Small intestine (tissue), 7 donors: ENCODE measurements at regions not wholly inside any gene's neighbourhood (a gene's known extent, or its start where the extent isn't known, plus 50 kb on each side); places are given as distances from the start of the nearest gene placed in this dataset.

Experiments used
- DNase-seq, 2 donors: peaks; one replicate each; pipeline versions ENCODE4 v3.0.0 to v3.0.0-alpha.2; 2013
- FAIRE-seq: peaks from 2 replicates; lab custom pipeline; 2012; peaks lifted over from hg19 to GRCh38; lab: Jason Lieb, UNC
- H3K27ac ChIP-seq, 3 donors: one replicate each; pipeline ENCODE4 v1.5.1; 2013; ENCODE audit warnings: low read length in 2 of 3, mild to moderate bottlenecking in 2 of 3, control low read depth in 1 of 3, inconsistent platforms in 1 of 3, low read depth in 1 of 3, moderate library complexity in 1 of 3
- H3K27me3 ChIP-seq, 3 donors: one replicate each; pipeline ENCODE4 v1.6.1; 2013; ENCODE audit warnings: low read length in 3 of 3, inconsistent platforms in 1 of 3; ENCODE audit not compliant: control insufficient read depth in 3 of 3, insufficient read depth in 3 of 3
- H3K36me3 ChIP-seq, 3 donors: one replicate each; pipeline ENCODE4 v1.6.1; 2013; ENCODE audit warnings: low read length in 3 of 3, inconsistent platforms in 1 of 3, low read depth in 1 of 3, mild to moderate bottlenecking in 1 of 3, moderate library complexity in 1 of 3; ENCODE audit not compliant: control insufficient read depth in 3 of 3, insufficient read depth in 2 of 3
- H3K4me1 ChIP-seq, 3 donors: one replicate each; pipeline ENCODE4 v1.6.1; 2013; ENCODE audit warnings: low read length in 2 of 3, inconsistent platforms in 1 of 3, low read depth in 1 of 3, mild to moderate bottlenecking in 1 of 3, moderate library complexity in 1 of 3; ENCODE audit not compliant: control insufficient read depth in 3 of 3, insufficient read depth in 2 of 3
- H3K4me3 ChIP-seq, 3 donors: one replicate each; pipeline ENCODE4 v1.5.1; 2013; ENCODE audit warnings: low read length in 3 of 3, control low read depth in 1 of 3, inconsistent platforms in 1 of 3, low read depth in 1 of 3, mild to moderate bottlenecking in 1 of 3, moderate library complexity in 1 of 3
- H3K9me3 ChIP-seq, 2 donors: one replicate each; pipeline ENCODE4 v1.6.1; 2013; ENCODE audit warnings: low read depth in 1 of 2, low read length in 1 of 2; ENCODE audit not compliant: control insufficient read depth in 2 of 2, insufficient read depth in 1 of 2
- WGBS, 3 donors: extraction: QIAGEN DNeasy Blood & Tissue Kit; methylation state at CpG; one replicate each; pipeline ENCODE4 v1.1.7; 2013; 5-methylcytosine and 5-hydroxymethylcytosine counted together
- donor health status: healthy with polysubstance abuse.
- donor health status: control.
- donor health status: control.
- donor health status: Bipolar disorder and iron deficiency.
- donor health status: healthy.

DNA sequence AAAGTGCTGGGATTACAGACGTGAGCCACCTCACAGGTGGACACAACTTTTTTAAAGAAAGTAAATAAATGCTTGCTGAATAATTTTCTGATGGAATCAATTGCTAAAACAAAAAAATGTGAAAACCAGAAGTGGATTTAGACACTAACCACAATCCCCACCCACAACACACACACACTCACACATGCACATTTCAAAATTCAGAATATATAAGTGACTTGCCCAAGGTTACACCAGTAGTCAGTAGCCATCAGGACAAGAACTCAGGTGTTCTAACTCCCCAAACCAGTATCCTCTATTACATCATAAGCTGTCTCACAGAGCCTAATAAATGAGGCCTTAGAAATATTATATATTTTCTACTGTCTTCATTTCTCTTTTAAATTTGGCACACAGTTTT is 1923.6 kb upstream of the PIK3C3 start:
- no peak for FAIRE-seq
- H3K4me3 ChIP-seq = no peak overlapping the region
- no peaks in the 10 kb centered on the region for H3K27me3 ChIP-seq

GRCh38 chr18:40019797-40020392 is 1935.1 kb upstream of the PIK3C3 start:
- FAIRE-seq (no peak), DNase-seq (no peak)
- WGBS, 3 donors = 46 to 72% (median 49%) methylated on average over 2 of the region's 2 CpGs
- Histone ChIP-seq H3K27ac (no peak overlapping the region), H3K27me3 (no peaks in the 10 kb centered on the region), H3K4me1 (no peaks in the 10 kb centered on the region), H3K9me3 (no peaks in the 10 kb centered on the region), H3K36me3 (no peaks in the 10 kb centered on the region), H3K4me3 (no peak overlapping the region)

More for the DNA sequence above, 1923.6 kb upstream of the PIK3C3 start:
- no peak overlapping the region for H3K27ac ChIP-seq
- WGBS, 3 donors = 41 to 69% (median 56%) methylated on average over 1 of the region's 1 CpG
- no peaks in the 10 kb centered on the region for H3K36me3 ChIP-seq
- H3K9me3 ChIP-seq = no peaks in the 10 kb centered on the region
- no peak for DNase-seq
- H3K4me1 ChIP-seq = no peaks in the 10 kb centered on the region

DNA sequence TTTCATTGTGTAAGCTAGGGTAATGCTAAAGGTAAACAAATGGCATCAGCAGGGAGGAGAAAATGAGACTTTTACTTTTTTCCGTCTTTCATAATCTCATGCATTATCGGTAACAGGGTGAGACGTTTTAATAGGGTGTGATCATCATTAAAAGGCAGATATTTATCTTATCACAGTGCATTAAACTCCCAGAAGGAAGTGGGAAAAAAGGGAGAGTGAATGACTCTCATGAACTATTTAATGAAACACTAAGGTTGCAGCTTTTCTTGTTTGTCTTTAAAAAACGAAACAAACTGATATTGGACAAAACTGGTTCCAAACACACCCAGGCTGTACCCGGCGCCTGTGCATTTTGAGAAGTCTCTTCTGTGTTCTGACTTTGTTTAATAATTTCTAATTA is 1936.8 kb upstream of the PIK3C3 start:
- no peak for FAIRE-seq
- WGBS, 3 donors = 36 to 46% (median 41%) methylated on average over 6 of the region's 6 CpGs

GRCh38 chr18:40017021-40017420 is 1938.0 kb upstream of the PIK3C3 start:
- no peaks in the 10 kb centered on the region for H3K27me3 ChIP-seq
- H3K36me3 ChIP-seq = no peaks in the 10 kb centered on the region
- WGBS, 3 donors = 76 to 88% (median 82%) methylated on average over 6 of the region's 6 CpGs
- H3K27ac ChIP-seq = no peak overlapping the region
- H3K4me1 ChIP-seq = no peaks in the 10 kb centered on the region
- DNase-seq (no peak), FAIRE-seq (no peak)
- no peak overlapping the region for H3K4me3 ChIP-seq
- H3K9me3 ChIP-seq = no peaks in the 10 kb centered on the region

More for the DNA sequence above, 1936.8 kb upstream of the PIK3C3 start:
- Histone ChIP-seq H3K4me1 (no peaks in the 10 kb centered on the region), H3K4me3 (no peak overlapping the region), H3K36me3 (no peaks in the 10 kb centered on the region), H3K27me3 (no peaks in the 10 kb centered on the region), H3K27ac (no peak overlapping the region), H3K9me3 (no peaks in the 10 kb centered on the region)
- no peak for DNase-seq

DNA sequence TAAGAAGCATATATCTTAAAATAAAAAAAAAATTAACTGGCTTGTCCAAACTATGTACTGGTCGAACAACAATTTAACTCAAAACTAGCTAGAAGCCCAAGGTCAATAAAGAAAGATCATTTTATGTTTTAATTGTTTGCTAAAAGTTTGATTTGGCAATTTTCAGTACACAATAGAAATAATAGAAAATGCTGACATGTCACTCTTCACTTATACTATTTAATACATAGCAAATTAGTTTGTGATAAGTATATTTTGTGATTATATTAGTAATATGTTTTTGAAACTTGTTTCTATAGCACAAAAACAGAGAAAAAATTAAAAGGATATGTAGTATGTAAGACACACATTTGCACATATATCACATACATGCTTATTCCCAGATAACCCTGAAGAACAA is 1938.6 kb upstream of the PIK3C3 start:
- H3K36me3 ChIP-seq = no peaks in the 10 kb centered on the region
- DNase-seq (no peak), FAIRE-seq (no peak)
- no peaks in the 10 kb centered on the region for H3K27me3 ChIP-seq
- 74 to 80% (median 80%) methylated on average over 1 of the region's 1 CpG for WGBS, 3 donors
- no peak overlapping the region for H3K27ac ChIP-seq
- H3K4me3 ChIP-seq = no peak overlapping the region
- no peaks in the 10 kb centered on the region for H3K9me3 ChIP-seq
- H3K4me1 ChIP-seq = no peaks in the 10 kb centered on the region

GRCh38 chr18:40013001-40013609 is 1941.9 kb upstream of the PIK3C3 start:
- Histone ChIP-seq H3K9me3 (no peaks in the 10 kb centered on the region), H3K27me3 (no peaks in the 10 kb centered on the region), H3K4me3 (no peak overlapping the region), H3K27ac (no peak overlapping the region), H3K36me3 (no peaks in the 10 kb centered on the region), H3K4me1 (no peaks in the 10 kb centered on the region)
- DNase-seq (no peak), FAIRE-seq (no peak)

DNA sequence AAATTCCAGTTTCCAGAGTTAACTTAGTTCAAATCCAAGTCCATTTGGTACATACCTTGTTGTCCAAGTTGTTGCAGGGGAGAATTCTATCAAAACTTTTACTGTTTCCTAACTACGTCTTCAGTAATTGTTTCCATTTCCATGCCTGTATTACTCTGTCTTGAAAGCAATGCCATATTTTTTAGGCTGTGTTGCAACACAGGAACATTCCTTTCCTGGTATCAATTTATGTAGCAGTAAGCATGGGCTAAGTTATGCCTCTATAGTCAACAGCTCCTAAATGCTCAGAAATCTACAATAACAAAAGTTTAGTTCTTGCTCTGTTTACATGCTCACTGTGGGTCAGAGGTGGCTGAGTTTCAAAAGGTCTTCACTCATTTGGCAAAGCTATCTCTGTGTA is 1943.8 kb upstream of the PIK3C3 start:
- DNase-seq (no peak), FAIRE-seq (no peak)
- WGBS, 3 donors = 79 to 87% (median 84%) methylated on average over 1 of the region's 1 CpG
- Histone ChIP-seq H3K36me3 (no peaks in the 10 kb centered on the region), H3K9me3 (no peaks in the 10 kb centered on the region), H3K27ac (no peak overlapping the region), H3K27me3 (no peaks in the 10 kb centered on the region), H3K4me1 (no peaks in the 10 kb centered on the region), H3K4me3 (no peak overlapping the region)

DNA sequence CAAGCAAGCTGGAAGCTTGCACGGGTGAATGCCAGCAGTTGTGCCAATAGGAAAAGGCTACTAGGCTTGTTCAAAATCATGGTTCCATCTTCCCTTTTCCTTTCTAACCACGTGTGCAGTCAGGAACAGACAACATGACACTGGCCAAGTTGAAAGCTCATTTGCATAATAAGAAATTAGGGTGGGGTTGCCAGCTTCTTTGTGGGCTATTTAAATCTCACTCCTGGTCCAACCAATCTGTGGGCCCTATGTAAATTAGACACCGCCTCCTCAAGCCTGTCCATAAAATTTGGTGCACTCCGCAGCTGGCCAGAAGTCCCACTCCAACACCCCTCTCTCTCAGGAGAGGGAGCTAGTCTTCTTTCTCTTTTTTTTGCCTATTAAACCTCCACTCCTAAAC is 1948.4 kb upstream of the PIK3C3 start:
- H3K9me3 ChIP-seq = no peaks in the 10 kb centered on the region
- H3K27ac ChIP-seq = no peak overlapping the region
- H3K36me3 ChIP-seq = no peaks in the 10 kb centered on the region
- DNase-seq = no peak
- WGBS, 3 donors = 65 to 66% (median 65%) methylated on average over 4 of the region's 4 CpGs
- H3K27me3 ChIP-seq = no peaks in the 10 kb centered on the region
- H3K4me1 ChIP-seq = no peaks in the 10 kb centered on the region
- FAIRE-seq = no peak
- no peak overlapping the region for H3K4me3 ChIP-seq

DNA sequence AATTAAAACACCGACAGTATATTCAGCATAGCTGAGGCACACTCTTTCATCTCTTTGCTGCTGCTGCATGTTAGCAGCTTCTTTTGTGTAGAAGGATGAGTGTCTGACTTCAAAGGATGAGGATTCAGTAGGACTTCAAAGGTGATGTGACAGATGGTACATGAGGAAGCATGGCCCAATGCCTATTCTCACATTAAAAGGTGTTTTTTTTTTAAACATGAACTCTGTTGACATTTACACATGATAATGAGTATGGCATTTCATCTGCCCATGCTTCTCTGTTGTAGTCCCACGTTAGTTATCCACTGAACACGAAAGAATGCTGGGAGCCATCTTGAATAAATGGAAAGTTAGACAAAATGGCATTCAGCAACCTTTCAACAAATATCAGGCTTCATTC is 1950.8 kb upstream of the PIK3C3 start:
- Histone ChIP-seq H3K4me1 (no peaks in the 10 kb centered on the region), H3K4me3 (no peak overlapping the region), H3K27me3 (no peaks in the 10 kb centered on the region), H3K27ac (no peak overlapping the region), H3K36me3 (no peaks in the 10 kb centered on the region), H3K9me3 (no peaks in the 10 kb centered on the region)
- FAIRE-seq = no peak
- WGBS, 3 donors = 61 to 84% (median 66%) methylated on average over 3 of the region's 3 CpGs
- no peak for DNase-seq
